ENCODE measurements at regions not wholly inside any gene's neighbourhood (a gene's known extent, or its start where the extent isn't known, plus 50 kb on each side); places are given as distances from the start of the nearest gene placed in this dataset.

DNA sequence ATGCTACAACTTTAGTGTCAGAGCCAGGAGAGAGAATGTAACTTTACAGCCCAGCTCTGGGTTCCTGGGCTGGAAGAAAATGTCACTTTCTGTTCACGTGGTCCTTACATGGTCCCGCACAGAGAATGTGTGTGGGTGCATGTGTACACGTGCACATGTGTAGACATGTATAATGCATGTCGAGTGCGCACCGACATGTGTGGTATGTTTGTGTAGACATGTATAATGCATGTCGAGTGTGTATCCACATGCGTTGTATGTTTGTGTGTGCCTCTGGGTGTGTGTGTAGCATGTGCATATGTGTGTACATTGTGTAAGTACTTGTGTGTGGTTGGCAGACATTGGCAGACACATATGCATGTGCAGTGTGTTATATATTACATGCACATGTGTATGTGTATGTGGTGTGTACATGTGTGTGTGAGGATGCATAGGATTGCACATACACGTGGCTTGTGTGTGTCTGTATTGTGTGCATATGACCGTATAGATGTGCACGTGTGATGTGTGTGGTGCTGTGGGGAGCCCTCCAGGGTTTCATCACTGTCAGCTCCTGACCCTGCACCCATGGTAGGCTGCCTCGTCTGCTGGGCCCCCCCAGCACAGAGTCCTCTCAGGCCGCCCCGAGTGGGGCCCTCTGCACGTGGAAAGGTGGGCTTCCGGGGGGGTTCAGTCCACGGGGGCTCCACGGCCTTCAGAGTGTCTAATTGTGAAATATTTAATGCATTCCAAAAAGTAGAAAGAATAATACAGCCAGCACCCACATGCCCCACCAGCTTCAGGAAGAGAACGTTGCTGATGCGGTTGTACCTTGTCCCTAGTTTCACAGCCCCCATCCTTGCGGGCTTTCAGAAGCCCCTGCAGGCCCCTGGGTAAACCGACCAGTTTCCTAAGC is 214.2 kb upstream of the GSE1 start:
- TF ChIP-seq CTCF (IDR thresholded peaks at IDR 0.05) = no peak
- TF ChIP-seq POLR2A (IDR thresholded peaks at IDR 0.05) = no peak
